Breast epithelium (tissue), 4 donors: ENCODE measurements at regions not wholly inside any gene's neighbourhood (a gene's known extent, or its start where the extent isn't known, plus 50 kb on each side); places are given as distances from the start of the nearest gene placed in this dataset.
"Not testable (repeated sequence)": the region's sequence is repeated elsewhere in the genome, so short reads cannot be mapped to it uniquely, and the experiment has no call there.

Experiments
- DNase-seq, 2 donors: peaks; one replicate each; pipeline ENCODE4 v3.0.0-alpha.2; 2019; ENCODE audit warnings: low spot score in 2 of 2
- H3K27ac ChIP-seq, 2 donors: fragments of 200-600 bp; sonication (generic) in 1 of 2; one replicate each; pipeline ENCODE4 v1.5.1; 2016 to 2019; ENCODE audit warnings: mild to moderate bottlenecking in 1 of 2
- H3K27me3 ChIP-seq, 2 donors: fragments of 200-600 bp; sonication (generic) in 1 of 2; one replicate each; pipeline versions ENCODE4 v1.5.1 to v1.6.0; 2017 to 2019; ENCODE audit warnings: control low read depth in 1 of 2, mild to moderate bottlenecking in 1 of 2
- H3K36me3 ChIP-seq: fragments of 200-600 bp; one replicate; pipeline ENCODE4 v1.5.1; 2019
- H3K4me1 ChIP-seq, 2 donors: fragments of 200-600 bp; sonication (generic); one replicate each; pipeline ENCODE4 v1.5.1; 2016 to 2019; ENCODE audit warnings: control low read depth in 1 of 2
- H3K4me3 ChIP-seq, 3 donors: fragments of 200-600 bp; sonication (generic); 1 replicate in 2 of 3; 2 replicates in 1 of 3; pipeline ENCODE4 v1.5.1; 2016 to 2019; ENCODE audit warnings: mild to moderate bottlenecking in 3 of 3, moderate library complexity in 2 of 3
- H3K9me3 ChIP-seq, 2 donors: fragments of 200-600 bp; sonication (generic) in 1 of 2; one replicate each; pipeline ENCODE4 v1.5.1; 2016 to 2019; ENCODE audit warnings: control low read depth in 1 of 2
- POLR2AphosphoS5 ChIP-seq, 3 donors: sonication (generic); formaldehyde crosslinking; IDR thresholded peaks; one replicate each; pipeline ENCODE4 v1.6.1; 2017; ENCODE audit warnings: antibody characterized with exemption in 3 of 3
- intact Hi-C: fragments of 100-400 bp; cut with DNase I; formaldehyde crosslinking; loops from one replicate; pipeline ENCODE4 v1.15.1; 2023; ENCODE audit warnings: low total_unique reads

DNA sequence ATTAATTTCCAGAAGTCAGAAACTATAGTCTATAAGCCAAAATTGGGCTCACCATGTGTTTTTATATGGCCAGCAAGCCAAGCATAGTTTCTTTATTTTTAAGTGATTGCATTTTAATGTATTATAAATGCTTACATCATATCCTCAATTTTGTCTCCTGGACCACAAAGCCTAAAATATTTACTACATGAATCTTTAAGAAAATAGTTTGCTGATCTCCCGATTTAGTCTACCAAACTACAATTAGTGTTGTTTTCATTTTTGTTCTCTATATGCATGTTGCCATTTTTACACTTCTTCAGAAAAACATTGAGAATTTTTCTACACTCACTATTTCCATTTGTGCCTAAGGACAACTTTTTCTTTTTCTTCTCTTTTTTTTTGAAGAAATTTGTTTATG lies 954.5 kb upstream of the ADAMTS5 start:
- H3K36me3 ChIP-seq, H3K27ac ChIP-seq, H3K4me1 ChIP-seq, intact Hi-C loops, H3K4me3 ChIP-seq, DNase-seq, H3K9me3 ChIP-seq, H3K27me3 ChIP-seq: not testable (repeated sequence)

GRCh38 chr21:27917966-27918365 lies 951.1 kb upstream of the ADAMTS5 start:
- H3K9me3 ChIP-seq, H3K27ac ChIP-seq, intact Hi-C loops, H3K4me1 ChIP-seq, H3K4me3 ChIP-seq, H3K27me3 ChIP-seq, DNase-seq, H3K36me3 ChIP-seq: not testable (repeated sequence)

DNA sequence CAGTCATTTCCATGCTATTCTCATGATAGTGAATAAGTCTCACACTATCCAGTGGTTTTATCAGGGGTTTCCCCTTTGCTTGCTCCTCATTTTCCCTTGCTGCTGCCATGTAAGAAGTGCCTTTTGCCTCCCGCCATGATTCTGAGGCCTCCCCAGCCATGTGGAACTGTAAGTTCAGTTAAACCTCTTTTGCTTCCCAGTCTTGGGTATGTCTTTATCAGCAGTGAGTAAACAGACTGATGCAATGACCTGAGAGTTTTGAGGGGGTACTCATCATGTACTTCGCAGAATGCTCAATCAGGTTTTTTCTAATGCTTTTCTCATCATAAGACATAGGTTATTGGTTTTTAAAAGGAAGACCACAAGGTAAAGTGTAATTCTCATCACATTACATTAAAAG lies 949.4 kb upstream of the ADAMTS5 start:
- DNase-seq, H3K4me1 ChIP-seq, H3K4me3 ChIP-seq, H3K27me3 ChIP-seq, intact Hi-C loops, H3K36me3 ChIP-seq, H3K9me3 ChIP-seq, H3K27ac ChIP-seq: not testable (repeated sequence)

GRCh38 chr21:27912133-27912532 lies 945.2 kb upstream of the ADAMTS5 start:
- H3K36me3 ChIP-seq, H3K27ac ChIP-seq, H3K4me1 ChIP-seq, DNase-seq, intact Hi-C loops, H3K27me3 ChIP-seq, H3K4me3 ChIP-seq, H3K9me3 ChIP-seq: not testable (repeated sequence)

DNA sequence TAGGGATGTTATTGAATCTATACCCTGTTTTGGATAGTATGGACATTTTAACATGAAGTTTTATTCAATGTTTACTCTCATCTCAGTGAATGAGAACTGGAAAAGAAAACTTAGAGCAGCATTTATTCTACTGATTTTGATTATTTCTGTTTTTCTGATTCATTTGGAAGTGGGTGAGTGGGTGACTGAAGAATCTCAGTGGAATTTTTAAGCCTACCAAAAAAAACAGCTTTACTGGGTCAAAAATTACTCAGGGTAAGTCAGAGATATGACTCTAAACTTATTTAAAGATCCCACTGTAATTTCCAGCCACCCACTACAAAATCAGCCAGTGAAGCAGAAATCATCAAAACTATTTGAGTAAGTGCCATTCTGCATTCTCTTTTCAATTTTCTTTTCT lies 942.6 kb upstream of the ADAMTS5 start:
- H3K9me3 ChIP-seq, H3K4me3 ChIP-seq, H3K4me1 ChIP-seq, DNase-seq, H3K27ac ChIP-seq, H3K27me3 ChIP-seq, intact Hi-C loops, H3K36me3 ChIP-seq: not testable (repeated sequence)

DNA sequence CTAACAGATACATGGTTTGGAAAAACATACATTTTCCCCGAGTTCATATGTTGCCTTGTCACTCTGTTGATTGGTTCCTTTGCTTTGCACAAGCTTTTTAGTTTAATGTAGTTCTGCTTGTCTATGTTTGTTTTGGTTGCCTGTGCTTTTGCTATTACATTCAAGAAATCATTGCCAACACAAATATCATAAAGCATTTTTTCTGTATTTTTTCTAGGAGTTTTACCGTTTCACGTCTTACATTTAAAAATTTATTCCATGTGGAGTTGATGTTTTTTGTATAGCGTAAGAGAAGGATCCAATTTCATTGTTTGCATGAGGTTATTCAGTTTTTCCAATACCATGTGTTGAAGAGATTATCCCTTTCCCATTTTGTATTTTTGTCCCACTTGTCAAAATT lies 941.9 kb upstream of the ADAMTS5 start:
- H3K27me3 ChIP-seq, H3K4me1 ChIP-seq, DNase-seq, H3K27ac ChIP-seq, intact Hi-C loops, H3K9me3 ChIP-seq, H3K4me3 ChIP-seq, H3K36me3 ChIP-seq: not testable (repeated sequence)

DNA sequence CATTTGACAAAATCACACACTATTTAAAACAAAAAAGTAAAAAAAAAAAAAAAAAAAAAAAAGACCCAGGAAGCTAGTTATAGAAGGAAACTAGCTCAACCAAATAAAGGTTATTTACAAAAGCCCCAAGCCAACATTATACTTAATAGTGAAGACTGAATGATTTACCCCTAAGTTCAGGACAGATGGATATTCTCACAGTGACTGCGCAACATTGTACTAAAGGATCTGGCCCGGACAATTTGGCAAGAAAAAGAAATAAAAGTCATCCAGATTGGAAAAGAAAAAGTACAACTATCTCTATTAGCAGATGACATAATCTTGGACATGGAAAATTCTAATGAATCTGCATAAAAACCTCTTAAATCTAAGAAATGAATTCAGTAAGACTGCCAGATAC lies 936.0 kb upstream of the ADAMTS5 start:
- intact Hi-C loops, H3K4me3 ChIP-seq, H3K36me3 ChIP-seq, H3K27me3 ChIP-seq, H3K27ac ChIP-seq, H3K4me1 ChIP-seq, DNase-seq, H3K9me3 ChIP-seq: not testable (repeated sequence)
- TF ChIP-seq POLR2AphosphoS5 (IDR thresholded peaks at IDR 0.05): peak in 1 of 3 donors; percentile 34

- peak overlapping the region; percentile 9 to 52 for H3K27ac ChIP-seq
- intact Hi-C loops, H3K36me3 ChIP-seq, H3K27me3 ChIP-seq, H3K4me1 ChIP-seq, H3K9me3 ChIP-seq, DNase-seq, H3K4me3 ChIP-seq: not testable (repeated sequence)
Observed at GRCh38 chr21:27893619-27894018, 926.7 kb upstream of the ADAMTS5 start.

GRCh38 chr21:27891495-27891894 lies 924.6 kb upstream of the ADAMTS5 start:
- DNase-seq, H3K27me3 ChIP-seq, H3K36me3 ChIP-seq, intact Hi-C loops, H3K27ac ChIP-seq, H3K4me3 ChIP-seq, H3K4me1 ChIP-seq, H3K9me3 ChIP-seq: not testable (repeated sequence)

- intact Hi-C loops, H3K4me3 ChIP-seq, DNase-seq, H3K27ac ChIP-seq, H3K27me3 ChIP-seq, H3K9me3 ChIP-seq, H3K36me3 ChIP-seq, H3K4me1 ChIP-seq: not testable (repeated sequence)
Observed at GRCh38 chr21:27887808-27888455, 921.0 kb upstream of the ADAMTS5 start.
